Kidney epithelial cell (primary cell): ENCODE measurements at regions not wholly inside any gene's neighbourhood (a gene's known extent, or its start where the extent isn't known, plus 50 kb on each side); places are given as distances from the start of the nearest gene placed in this dataset.

Source experiments
- DNase-seq: peaks from one replicate; pipeline ENCODE4 v3.0.0-alpha.2; 2010; ENCODE audit warnings: low read depth
- H3K27me3 ChIP-seq: 2 replicates; pipeline ENCODE4 v1.6.0; 2011; ENCODE audit warnings: low read length; ENCODE audit not compliant: control insufficient read depth, insufficient read depth
- H3K36me3 ChIP-seq: 2 replicates; pipeline ENCODE4 v1.5.1; 2011; ENCODE audit warnings: low read length; ENCODE audit not compliant: control insufficient read depth, insufficient read depth
- H3K4me3 ChIP-seq: 2 replicates; pipeline ENCODE4 v1.5.1; 2011; ENCODE audit warnings: low read depth, mild to moderate bottlenecking, control low read depth, low read length
- CTCF ChIP-seq: IDR thresholded peaks from 2 replicates; pipeline ENCODE4 v1.5.1; 2011; ENCODE audit warnings: mild to moderate bottlenecking, moderate library complexity, low read length, control low read depth, inconsistent platforms; ENCODE audit not compliant: insufficient read depth, poor library complexity, severe bottlenecking

- no peak for DNase-seq
- Histone ChIP-seq H3K36me3 (no peaks in the 10 kb centered on the region), H3K27me3 (no peaks in the 10 kb centered on the region), H3K4me3 (no peak overlapping the region)
- no peak for TF ChIP-seq CTCF
Observed at GRCh38 chr7:81210137-81211064, 291.6 kb upstream of the SEMA3C start.

- TF ChIP-seq CTCF, result no peak
- no peaks in the 10 kb centered on the region for H3K36me3 ChIP-seq
- no peaks in the 10 kb centered on the region for H3K27me3 ChIP-seq
- H3K4me3 ChIP-seq, result no peak overlapping the region
- DNase-seq, result no peak
Observed at GRCh38 chr7:81209059-81209458, 290.2 kb upstream of the SEMA3C start.

GRCh38 chr7:81207801-81208200, 288.9 kb upstream of the SEMA3C start:
- TF ChIP-seq CTCF, result no peak
- no peak for DNase-seq
- Histone ChIP-seq H3K27me3 (no peaks in the 10 kb centered on the region), H3K4me3 (no peak overlapping the region), H3K36me3 (no peaks in the 10 kb centered on the region)

- Histone ChIP-seq H3K4me3 (no peak overlapping the region), H3K27me3 (no peaks in the 10 kb centered on the region), H3K36me3 (no peaks in the 10 kb centered on the region)
- TF ChIP-seq CTCF, result no peak
- DNase-seq, result no peak
Observed at GRCh38 chr7:81206667-81207360, 288.0 kb upstream of the SEMA3C start.

GRCh38 chr7:81206217-81206616, 287.4 kb upstream of the SEMA3C start:
- no peak for TF ChIP-seq CTCF
- DNase-seq, result no peak
- Histone ChIP-seq H3K36me3 (no peaks in the 10 kb centered on the region), H3K27me3 (no peaks in the 10 kb centered on the region), H3K4me3 (no peak overlapping the region)
